ENCODE measurements at regions not wholly inside any gene's neighbourhood (a gene's known extent, or its start where the extent isn't known, plus 50 kb on each side); places are given as distances from the start of the nearest gene placed in this dataset.
A peak's percentile ranks its signal among the peaks of the same experiment; 100 is the strongest.
"Not testable (repeated sequence)": the region's sequence is repeated elsewhere in the genome, so short reads cannot be mapped to it uniquely, and the experiment has no call there.

- TF ChIP-seq JUND (IDR thresholded peaks at IDR 0.05; ENCODE audit: low read depth) = no peak
- no peak for DNase-seq (ENCODE audit: low read depth in 1 of 2, low spot score in 1 of 2)
- in situ Hi-C loops (cut with HindIII; ENCODE audit: low pct_unique_long_range_greater_than_20kb, low sequenced_read_pairs) = no loop called here
These were observed 143.9 kb upstream of the ZNF217 start for GRCh38 chr20:53737396-53738038.

DNA sequence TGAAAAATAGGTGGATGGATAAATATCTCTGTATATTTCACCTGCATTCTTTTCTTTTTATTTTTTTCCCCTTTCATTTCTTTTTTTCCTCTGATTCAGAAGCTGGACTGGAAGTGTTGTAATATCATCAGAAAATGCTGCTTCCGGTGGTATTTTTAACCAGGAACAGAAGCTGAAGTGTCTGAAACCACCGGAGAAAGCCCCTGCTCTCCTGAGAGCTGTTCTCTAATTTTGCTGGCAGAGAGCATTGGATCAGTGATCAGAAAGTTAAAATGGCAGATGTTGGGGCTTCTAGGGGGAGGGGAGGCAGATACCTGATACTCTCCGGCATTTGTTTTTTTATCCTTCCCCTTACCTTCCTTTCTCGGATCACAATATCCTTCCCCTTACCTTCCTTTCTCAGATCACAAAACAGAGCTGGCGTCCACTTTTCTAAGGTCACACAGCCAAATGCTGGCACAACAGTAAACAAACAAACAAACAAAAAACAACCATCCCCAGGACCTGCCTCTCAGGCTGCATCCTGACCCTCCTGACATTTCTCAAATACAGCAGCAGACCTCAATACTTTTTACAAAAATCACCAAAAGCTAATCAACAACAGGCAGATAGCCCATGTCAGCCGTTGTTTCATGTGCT is 143.2 kb upstream of the ZNF217 start:
- no peak for TF ChIP-seq JUND (IDR thresholded peaks at IDR 0.05; ENCODE audit: low read depth)
- in situ Hi-C loops (cut with HindIII; ENCODE audit: low pct_unique_long_range_greater_than_20kb, low sequenced_read_pairs) = no loop called here
- no peak for DNase-seq (ENCODE audit: low read depth in 1 of 2, low spot score in 1 of 2)

GRCh38 chr20:53736122-53736756 is 142.6 kb upstream of the ZNF217 start:
- DNase-seq (ENCODE audit: low read depth in 1 of 2, low spot score in 1 of 2) = peak in 1 of 2 experiments; percentile 41
- no peak for TF ChIP-seq JUND (IDR thresholded peaks at IDR 0.05; ENCODE audit: low read depth)
- in situ Hi-C loops (cut with HindIII; ENCODE audit: low pct_unique_long_range_greater_than_20kb, low sequenced_read_pairs) = no loop called here

DNA sequence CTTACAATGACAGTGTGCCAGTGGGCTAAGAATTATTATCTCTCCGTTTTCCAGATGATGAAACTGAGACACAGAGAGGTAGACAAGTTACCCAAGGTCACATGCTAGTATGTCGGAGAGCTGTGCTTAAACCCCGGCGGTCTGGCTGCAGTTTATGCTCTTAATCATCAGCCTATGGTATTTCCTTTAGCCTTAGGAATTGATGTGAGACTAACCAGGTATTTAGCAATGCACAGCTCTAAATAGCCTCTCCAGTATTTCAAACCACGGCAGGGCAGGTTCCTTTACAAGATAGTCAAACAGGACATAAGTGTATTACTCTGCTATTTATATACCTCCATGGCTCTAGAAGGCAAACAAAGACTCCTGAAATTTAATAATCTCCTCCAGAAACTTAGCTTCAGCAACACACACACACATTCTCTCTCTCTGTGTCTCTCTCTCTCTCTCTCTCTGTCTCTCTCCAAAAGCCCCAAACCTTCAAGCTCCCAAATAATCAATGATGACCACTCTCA is 142.0 kb upstream of the ZNF217 start:
- in situ Hi-C loops (cut with HindIII; ENCODE audit: low pct_unique_long_range_greater_than_20kb, low sequenced_read_pairs) = no loop called here
- peak in 1 of 2 experiments; percentile 55 for DNase-seq (ENCODE audit: low read depth in 1 of 2, low spot score in 1 of 2)

DNA sequence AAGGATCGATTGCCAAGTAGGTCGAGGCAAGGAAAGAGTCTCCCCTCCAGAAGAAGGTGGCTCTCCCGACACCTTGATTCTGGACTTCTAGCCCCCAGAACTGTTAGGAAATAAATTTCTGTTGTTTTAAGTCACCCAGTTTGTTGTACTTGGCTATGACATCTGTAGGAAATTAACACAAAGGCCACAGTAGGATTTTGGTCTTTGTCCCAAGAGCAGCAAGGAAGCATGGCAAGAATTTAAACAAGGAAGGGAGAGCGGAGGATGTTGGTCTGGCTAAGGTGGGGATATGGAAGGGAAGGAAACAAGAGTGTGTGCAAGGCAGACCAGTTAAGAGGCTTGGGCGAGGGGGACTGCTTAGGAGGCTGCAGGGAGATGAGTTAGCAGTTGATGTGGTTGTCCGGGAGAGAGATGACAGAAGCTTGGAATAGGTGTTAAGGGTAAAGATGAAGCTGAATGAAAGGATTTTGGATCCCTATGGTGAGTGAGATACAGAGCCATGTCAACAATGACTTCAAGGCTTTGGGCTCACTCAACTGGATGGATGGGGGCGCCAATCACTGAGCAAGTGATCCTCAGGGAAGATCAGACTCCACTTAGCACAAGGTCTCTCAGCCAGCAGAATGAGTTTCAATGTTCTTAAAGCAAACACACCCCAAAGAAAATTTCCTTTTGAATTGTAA is 140.5 kb upstream of the ZNF217 start:
- DNase-seq (ENCODE audit: low read depth in 1 of 2, low spot score in 1 of 2) = peak in 1 of 2 experiments; percentile 16
- in situ Hi-C loops (cut with HindIII; ENCODE audit: low pct_unique_long_range_greater_than_20kb, low sequenced_read_pairs) = no loop called here
- TF ChIP-seq JUND (IDR thresholded peaks at IDR 0.05; ENCODE audit: low read depth) = no peak

More for the DNA sequence above, 142.0 kb upstream of the ZNF217 start:
- TF ChIP-seq JUND (IDR thresholded peaks at IDR 0.05; ENCODE audit: low read depth) = no peak

- in situ Hi-C loops (cut with HindIII; ENCODE audit: low pct_unique_long_range_greater_than_20kb, low sequenced_read_pairs) = no loop called here
- no peak for TF ChIP-seq JUND (IDR thresholded peaks at IDR 0.05; ENCODE audit: low read depth)
- no peak for DNase-seq (ENCODE audit: low read depth in 1 of 2, low spot score in 1 of 2)
These were observed 138.0 kb upstream of the ZNF217 start for GRCh38 chr20:53731595-53731994.

GRCh38 chr20:53728359-53728758 is 134.7 kb upstream of the ZNF217 start:
- TF ChIP-seq JUND (IDR thresholded peaks at IDR 0.05; ENCODE audit: low read depth) = no peak
- in situ Hi-C loops (cut with HindIII; ENCODE audit: low pct_unique_long_range_greater_than_20kb, low sequenced_read_pairs) = no loop called here
- no peak for DNase-seq (ENCODE audit: low read depth in 1 of 2, low spot score in 1 of 2)

DNA sequence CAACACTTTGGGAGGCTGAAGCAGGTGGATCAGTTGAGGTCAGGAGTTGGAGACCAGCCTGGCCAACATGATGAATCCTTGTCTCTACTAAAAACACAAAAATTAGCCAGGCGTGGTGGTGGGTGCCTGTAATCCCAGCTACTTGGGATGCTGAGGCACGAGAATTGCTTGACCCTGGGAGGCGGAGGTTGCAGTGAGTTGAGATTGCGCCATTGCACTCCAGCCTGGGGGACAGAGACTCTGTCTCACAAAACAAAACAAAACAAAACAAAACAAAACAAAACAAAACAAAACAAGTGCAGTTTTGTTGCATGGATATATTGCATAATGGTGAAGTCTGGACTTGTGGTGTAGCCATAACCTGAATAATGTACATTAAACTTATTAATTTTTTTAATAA is 133.6 kb upstream of the ZNF217 start:
- DNase-seq (ENCODE audit: low read depth in 1 of 2, low spot score in 1 of 2); in situ Hi-C loops (cut with HindIII; ENCODE audit: low pct_unique_long_range_greater_than_20kb, low sequenced_read_pairs): not testable (repeated sequence)

DNA sequence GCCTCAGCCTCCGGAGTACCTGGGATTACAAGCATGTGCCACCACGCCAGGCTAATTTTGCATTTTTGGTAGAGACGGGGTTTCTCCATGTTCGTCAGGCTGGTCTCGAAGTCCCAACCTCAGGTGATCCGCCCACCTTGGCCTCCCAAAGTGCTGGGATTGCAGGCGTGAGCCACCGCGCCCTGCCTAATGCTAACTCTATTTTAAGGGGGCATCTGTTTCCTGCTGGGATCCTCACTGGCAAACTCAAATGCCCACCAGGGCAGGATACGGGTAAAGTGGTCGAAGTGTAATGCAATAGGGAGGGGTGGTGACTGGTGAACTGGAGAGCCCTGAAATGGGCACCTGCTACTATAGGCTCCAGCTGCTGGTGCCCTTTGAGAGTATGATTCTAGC is 131.9 kb upstream of the ZNF217 start:
- in situ Hi-C loops (cut with HindIII; ENCODE audit: low pct_unique_long_range_greater_than_20kb, low sequenced_read_pairs) = no loop called here
- DNase-seq (ENCODE audit: low read depth in 1 of 2, low spot score in 1 of 2) = no peak
- TF ChIP-seq JUND (IDR thresholded peaks at IDR 0.05; ENCODE audit: low read depth) = no peak

- in situ Hi-C loops (cut with HindIII; ENCODE audit: low pct_unique_long_range_greater_than_20kb, low sequenced_read_pairs) = no loop called here
- no peak for DNase-seq (ENCODE audit: low read depth in 1 of 2, low spot score in 1 of 2)
- TF ChIP-seq JUND (IDR thresholded peaks at IDR 0.05; ENCODE audit: low read depth) = no peak
These were observed 130.0 kb upstream of the ZNF217 start for GRCh38 chr20:53723621-53724020.

DNA sequence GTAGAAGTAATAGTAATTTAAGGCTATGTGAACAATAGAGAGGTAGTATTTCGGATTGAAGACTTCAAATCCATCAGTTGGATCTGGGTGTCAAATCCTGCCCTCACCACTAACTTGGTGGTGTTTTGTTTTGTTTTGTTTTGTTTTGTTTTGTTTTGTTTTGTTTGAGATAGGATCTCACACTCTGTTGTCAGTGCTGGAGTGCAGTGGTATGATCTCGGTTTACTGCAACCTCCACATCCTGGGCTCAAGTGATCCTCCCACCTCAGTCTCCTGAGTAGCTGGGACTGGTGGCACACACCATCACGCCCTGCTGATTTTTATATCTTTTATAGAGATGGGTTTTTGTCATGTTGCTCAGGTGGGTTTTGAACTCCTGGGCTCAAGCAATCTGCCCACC is 129.4 kb upstream of the ZNF217 start:
- in situ Hi-C loops (cut with HindIII; ENCODE audit: low pct_unique_long_range_greater_than_20kb, low sequenced_read_pairs) = no loop called here
- TF ChIP-seq JUND (IDR thresholded peaks at IDR 0.05; ENCODE audit: low read depth) = no peak
- no peak for DNase-seq (ENCODE audit: low read depth in 1 of 2, low spot score in 1 of 2)

DNA sequence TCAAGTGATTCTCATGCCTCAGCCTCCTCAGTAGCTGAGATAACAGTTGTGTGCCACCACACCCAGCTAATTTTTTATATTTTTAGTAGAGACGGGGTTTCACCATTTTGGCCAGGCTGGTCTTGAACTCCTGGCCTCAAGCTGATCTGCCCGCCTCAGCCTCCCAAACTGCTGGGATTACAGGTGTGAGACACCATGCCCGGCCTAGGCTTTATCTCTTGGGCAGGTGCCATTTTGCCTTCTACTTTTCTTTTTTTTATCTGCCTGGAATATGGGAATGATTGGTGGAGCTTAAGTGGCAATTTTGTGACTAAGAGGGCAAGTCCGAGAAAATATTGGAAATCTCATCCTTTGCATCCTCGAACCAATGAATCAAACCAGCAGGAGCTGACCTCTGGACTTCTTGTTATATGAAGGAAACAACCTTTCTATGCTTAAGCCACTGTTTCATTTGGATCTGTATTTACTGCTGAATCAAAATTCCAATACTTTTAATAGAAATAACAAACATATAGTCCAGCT is 128.9 kb upstream of the ZNF217 start:
- no peak for TF ChIP-seq JUND (IDR thresholded peaks at IDR 0.05; ENCODE audit: low read depth)
- in situ Hi-C loops (cut with HindIII; ENCODE audit: low pct_unique_long_range_greater_than_20kb, low sequenced_read_pairs) = no loop called here
- DNase-seq (ENCODE audit: low read depth in 1 of 2, low spot score in 1 of 2) = no peak

DNA sequence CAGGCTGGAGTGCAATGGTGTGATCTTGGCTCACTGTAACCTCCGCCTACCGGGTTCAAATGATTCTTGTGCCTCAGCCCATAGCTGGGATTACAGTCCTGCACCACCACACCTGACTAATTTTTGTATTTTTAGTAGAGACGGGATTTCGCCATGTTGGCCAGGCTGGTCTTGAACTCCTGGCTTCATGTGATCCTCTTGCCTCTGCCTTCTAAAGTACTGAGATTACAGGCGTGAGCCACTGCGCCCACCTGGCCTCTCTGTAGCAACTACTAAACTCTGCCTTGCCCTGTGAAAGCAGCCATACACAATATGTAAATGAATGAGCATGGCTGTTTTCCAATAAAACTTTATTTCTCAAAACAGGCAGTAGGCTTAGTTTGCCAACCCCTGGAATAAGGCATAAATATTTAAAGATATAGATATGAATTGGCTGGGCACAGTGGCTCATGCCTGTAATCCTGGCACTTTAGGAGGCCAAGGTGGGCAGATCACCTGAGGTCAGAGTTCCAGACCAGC is 127.9 kb upstream of the ZNF217 start:
- in situ Hi-C loops (cut with HindIII; ENCODE audit: low pct_unique_long_range_greater_than_20kb, low sequenced_read_pairs) = not testable (repeated sequence)

GRCh38 chr20:53719171-53719803 is 125.6 kb upstream of the ZNF217 start:
- DNase-seq (ENCODE audit: low read depth in 1 of 2, low spot score in 1 of 2); in situ Hi-C loops (cut with HindIII; ENCODE audit: low pct_unique_long_range_greater_than_20kb, low sequenced_read_pairs): not testable (repeated sequence)

More for the DNA sequence above, 127.9 kb upstream of the ZNF217 start:
- DNase-seq (ENCODE audit: low read depth in 1 of 2, low spot score in 1 of 2) = not testable (repeated sequence)
